HTR-8/SVneo (cell line): ENCODE measurements at regions not wholly inside any gene's neighbourhood (a gene's known extent, or its start where the extent isn't known, plus 50 kb on each side); places are given as distances from the start of the nearest gene placed in this dataset.
"Not testable (repeated sequence)": the region's sequence is repeated elsewhere in the genome, so short reads cannot be mapped to it uniquely, and the experiment has no call there.

Experiments used
- DNase-seq: peaks from one replicate; pipeline ENCODE4 v3.0.0; 2011; ENCODE audit warnings: low spot score, mixed read lengths; ENCODE audit not compliant: insufficient read length
- FAIRE-seq: peaks from 2 replicates; lab custom pipeline; 2011; peaks lifted over from hg19 to GRCh38; lab: Jason Lieb, UNC

DNA sequence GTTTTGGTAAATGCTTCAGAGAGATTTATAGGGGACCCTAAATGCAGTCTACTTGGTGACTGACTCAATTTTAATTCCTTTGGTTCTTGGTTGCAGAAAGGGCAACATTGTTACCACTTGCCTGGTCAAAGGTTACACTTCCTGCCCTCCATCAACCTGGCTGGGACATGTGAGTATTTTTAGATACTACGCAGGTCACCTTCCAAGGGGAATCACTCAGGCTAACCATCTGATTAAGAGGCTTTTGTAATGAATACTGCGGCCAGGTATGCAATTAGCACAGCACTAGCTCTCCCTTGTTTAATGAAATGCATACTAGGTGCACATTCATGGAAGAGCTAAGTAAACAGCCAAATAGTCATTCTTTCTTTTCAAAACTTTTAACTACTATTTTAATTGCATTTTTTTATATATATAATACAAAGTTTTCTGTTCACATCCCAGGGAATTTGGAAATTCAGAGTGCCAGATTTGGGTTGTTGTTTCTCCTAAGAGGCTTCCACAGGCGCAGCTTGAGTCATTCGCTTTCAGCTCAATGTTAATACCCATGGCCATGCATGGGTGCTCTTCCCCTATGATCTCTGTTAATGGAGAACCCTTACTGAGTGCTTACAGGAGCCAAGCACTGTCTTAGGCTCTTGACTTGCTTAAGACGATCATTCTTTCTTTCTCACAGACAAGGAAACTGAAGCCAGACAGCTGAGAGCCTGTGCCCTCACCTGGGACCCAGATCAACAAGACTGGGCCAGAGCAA lies 152.2 kb downstream of the MTX2 start:
- DNase-seq (no peak), FAIRE-seq (no peak)

GRCh38 chr2:176423819-176424218 lies 154.6 kb downstream of the MTX2 start:
- DNase-seq, result no peak
- FAIRE-seq, result no peak

- FAIRE-seq (no peak), DNase-seq (no peak)
Measured at GRCh38 chr2:176424746-176425145, 155.5 kb downstream of the MTX2 start.

- no peak for DNase-seq
Measured at GRCh38 chr2:176427549-176427948, 158.3 kb downstream of the MTX2 start.

DNA sequence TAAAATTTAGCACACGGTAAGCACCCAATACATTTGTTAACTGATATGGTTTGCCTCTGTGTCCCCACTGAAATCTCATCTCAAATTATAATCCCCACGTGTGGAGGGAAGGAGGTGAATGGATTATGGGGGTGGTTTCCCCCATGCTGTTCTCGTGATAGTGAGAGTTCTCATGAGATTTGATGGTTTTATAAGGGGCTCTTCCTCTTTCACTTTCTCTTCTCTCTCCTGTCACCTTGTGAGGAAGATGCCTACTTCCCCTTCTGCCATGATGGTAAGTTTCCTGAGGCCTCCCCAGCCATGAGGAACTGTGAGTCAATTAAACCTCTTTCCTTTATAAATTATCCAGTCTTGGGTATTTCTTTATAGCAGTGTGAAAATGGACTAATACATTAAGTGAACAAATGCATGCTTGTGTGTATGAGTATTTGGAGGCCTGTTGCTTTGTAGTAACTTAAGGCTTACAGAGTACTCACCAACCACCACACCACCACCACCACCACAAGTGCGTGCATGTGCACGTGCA lies 159.8 kb downstream of the MTX2 start:
- not testable (repeated sequence) for FAIRE-seq, DNase-seq

More at GRCh38 chr2:176427549-176427948, 158.3 kb downstream of the MTX2 start:
- FAIRE-seq, result no peak

DNA sequence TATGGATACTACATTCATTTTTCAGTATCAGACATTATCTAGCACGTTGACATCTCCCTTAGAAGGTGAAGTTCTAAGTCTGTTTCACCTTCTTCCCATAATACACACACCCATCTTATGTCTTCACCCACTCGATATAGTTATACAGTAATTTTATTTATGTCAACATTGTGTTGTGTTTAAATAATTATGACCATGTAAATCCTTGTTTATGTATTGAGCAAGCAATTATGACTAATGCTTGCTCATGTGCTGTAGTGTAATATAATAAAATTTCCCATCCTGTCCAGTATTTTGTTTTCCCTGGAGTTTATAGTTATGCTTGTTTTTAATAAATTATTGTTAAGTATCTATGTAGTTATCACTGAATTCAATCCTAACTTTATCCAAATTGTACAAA lies 163.2 kb downstream of the MTX2 start:
- DNase-seq, result no peak
- FAIRE-seq, result no peak

- FAIRE-seq, result no peak
- DNase-seq, result no peak
Measured at GRCh38 chr2:176435729-176436128, 166.5 kb downstream of the MTX2 start.

- DNase-seq (no peak), FAIRE-seq (no peak)
Measured at GRCh38 chr2:176443946-176444345, 174.7 kb downstream of the MTX2 start.

- DNase-seq (no peak), FAIRE-seq (no peak)
Measured at GRCh38 chr2:176445956-176446355, 176.7 kb downstream of the MTX2 start.

DNA sequence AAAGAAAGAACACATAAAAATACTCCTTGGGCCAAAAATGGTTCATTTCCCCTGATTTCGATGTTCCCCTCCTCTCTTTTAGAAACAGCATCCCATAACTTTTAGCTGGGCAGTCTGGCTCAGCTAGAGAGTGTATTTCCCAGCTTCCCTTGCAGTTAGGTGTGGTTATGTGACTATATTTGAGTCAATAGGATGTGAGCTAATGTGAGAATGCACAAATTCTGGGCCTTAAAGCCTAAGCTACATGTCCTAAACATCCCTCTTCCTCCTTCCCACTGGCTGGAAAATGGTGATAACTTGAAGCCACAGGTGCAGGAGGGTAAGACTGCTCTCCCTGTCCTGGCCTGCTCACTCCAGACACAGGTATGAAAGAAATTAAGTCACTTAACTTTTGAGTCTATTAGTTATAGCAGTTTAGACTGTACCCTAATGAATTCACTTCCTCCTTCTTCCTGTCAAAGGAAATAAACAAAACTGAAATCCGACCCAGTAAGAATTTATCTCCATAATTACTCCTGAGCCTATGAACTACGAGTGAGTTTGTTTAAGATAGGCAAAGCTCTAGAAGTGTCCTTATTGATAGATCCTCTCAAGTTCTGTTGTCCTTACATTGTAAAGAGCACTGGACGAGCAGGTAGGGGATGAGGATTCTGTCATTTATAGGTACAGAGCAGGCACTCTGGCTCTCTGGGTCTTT lies 177.6 kb downstream of the MTX2 start:
- DNase-seq (no peak), FAIRE-seq (no peak)

DNA sequence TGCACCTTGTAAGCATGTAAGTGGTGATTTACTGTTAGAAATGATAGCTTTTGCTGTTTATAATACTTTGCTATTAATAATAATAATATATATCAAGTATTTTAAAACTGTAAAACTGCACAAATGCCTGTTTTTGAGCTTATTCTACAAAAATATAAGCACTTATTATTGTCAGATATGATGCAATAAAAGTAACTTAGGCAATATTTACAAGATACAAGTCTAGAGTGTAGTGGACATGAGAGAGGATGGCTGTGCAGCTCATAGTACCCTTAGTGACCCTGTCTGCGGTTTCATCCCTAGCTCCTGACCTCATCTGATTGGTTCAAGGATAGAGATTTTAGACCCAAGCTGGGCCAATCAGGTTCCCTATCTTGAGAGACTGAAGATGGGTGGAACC lies 178.4 kb downstream of the MTX2 start:
- no peak for FAIRE-seq
- DNase-seq, result no peak

- FAIRE-seq (no peak), DNase-seq (no peak)
Measured at GRCh38 chr2:176449852-176450251, 180.6 kb downstream of the MTX2 start.

DNA sequence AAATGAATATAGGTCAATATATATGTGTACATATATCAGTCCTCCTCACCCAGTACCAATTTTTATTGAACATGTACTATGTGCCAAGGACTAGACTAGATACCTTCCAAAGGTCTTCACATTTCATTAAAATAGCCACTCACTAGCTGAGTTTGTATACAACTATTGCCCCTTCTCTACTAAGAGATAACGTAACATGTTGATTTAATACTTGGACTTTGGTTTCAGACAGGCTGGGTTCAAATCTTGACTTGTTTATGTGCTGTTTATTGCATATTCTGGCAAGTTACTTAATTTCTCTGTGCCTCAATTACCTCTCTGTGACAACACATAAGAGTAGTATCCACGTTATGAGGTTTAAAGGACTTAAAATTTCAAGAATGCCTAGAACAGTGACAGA lies 184.5 kb downstream of the MTX2 start:
- DNase-seq (no peak), FAIRE-seq (no peak)

- no peak for FAIRE-seq
Measured at GRCh38 chr2:176454893-176455815, 185.9 kb downstream of the MTX2 start.

DNA sequence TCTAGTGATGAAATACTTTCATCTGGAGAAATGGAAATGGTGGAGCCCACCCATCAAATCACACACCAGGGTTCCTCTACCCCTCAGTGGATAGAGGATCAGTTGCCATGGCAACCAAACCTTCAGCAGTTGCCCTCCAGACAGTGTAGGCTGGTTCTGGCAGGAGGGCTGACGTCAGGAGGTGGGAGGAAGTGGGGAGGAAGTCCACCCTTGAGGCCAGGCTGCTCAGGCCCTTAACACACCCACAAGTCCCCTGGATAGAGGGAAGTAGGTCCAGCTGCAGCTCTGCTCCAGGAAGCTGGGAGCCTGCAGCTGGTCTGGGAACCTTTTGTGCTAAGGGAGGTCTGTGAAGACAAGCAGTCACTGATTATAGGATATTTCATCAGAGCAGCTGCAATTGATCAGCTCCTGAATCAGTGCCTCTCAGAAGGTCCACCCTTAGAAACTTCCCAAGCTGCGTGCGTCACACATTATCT lies 186.6 kb downstream of the MTX2 start:
- no peak for FAIRE-seq

More at GRCh38 chr2:176454893-176455815, 185.9 kb downstream of the MTX2 start:
- peak; percentile 51 for DNase-seq

GRCh38 chr2:176457481-176457880 lies 188.2 kb downstream of the MTX2 start:
- no peak for FAIRE-seq

More for the DNA sequence above, 186.6 kb downstream of the MTX2 start:
- no peak for DNase-seq

DNA sequence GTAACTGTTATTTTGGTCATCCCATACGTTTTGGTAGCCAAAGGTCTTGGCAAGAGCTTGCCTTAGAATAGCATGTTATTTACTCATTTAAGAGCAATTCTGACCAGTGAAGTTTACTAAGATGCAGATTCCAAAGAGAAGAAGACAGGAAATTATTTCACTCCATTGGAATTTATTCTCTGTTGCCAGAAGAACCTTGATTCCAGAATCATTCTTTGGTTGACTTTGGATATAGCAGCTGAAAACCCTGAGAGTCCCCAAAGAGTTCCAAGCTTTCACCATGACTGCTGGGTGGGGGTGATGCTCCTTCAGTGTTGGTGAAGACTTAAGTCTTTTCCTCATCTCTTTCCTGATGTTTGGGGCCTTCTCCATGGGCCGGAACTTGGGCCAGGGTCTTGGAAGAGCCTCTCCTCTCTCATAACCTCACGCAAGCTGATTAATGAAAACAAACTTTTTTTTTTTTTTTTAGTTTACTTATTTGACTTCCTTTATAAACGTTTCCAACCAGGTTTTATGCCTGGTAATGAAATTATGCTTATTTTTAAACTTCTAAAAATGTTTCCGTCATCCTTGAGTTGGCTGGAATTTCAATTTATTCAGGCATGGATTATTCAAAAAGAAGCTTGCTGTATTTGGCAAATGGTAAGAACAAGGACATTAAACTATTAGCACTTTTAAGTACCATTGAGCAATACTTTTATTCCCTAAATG lies 192.0 kb downstream of the MTX2 start:
- DNase-seq (peak; percentile 10), FAIRE-seq (no peak)

More at GRCh38 chr2:176457481-176457880, 188.2 kb downstream of the MTX2 start:
- DNase-seq, result no peak

GRCh38 chr2:176461809-176462670 lies 192.8 kb downstream of the MTX2 start:
- FAIRE-seq (no peak), DNase-seq (no peak)

DNA sequence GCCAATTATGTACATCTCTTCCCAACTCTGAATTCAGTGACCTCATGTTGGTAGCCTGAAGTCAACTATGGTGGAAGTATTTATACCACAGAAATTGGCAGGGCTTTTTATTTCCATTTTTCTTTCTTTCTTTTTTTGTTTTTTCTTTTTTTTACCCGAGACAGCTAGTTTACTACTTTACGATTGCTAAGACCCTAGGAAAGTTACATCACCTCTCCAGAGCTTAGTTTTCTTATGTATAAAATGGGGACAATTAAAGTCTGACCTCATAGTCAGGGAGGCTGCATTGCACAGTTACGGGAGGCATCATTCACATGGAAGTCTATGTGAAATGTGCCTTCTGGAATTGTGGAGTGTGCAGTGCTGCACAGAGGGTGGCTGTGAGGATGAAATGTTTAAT lies 194.3 kb downstream of the MTX2 start:
- DNase-seq (no peak), FAIRE-seq (no peak)
